SK-N-SH (cell line): ENCODE measurements at regions not wholly inside any gene's neighbourhood (a gene's known extent, or its start where the extent isn't known, plus 50 kb on each side); places are given as distances from the start of the nearest gene placed in this dataset.

ENCODE experiments used
- CTCF ChIA-PET: fragments of 300-600, 350-600 bp; formaldehyde crosslinking; extraction: SDS; loops from one replicate; lab custom pipeline; 2021; lab: Yijun Ruan, JAX
- POLR2A ChIA-PET: fragments of 350-600 bp; sonication (Branson Sonifier 250); formaldehyde crosslinking; extraction: SDS; loops from one replicate; lab custom pipeline; 2020; ENCODE audit warnings: antibody characterized with exemption, inconsistent platforms; lab: Yijun Ruan, JAX
- DNase-seq: peaks from one replicate; pipeline ENCODE4 v3.0.0; 2012
- H2AFZ ChIP-seq: fragments of 200-600 bp; sonication (generic); 2 replicates; pipeline ENCODE4 v1.8.1; 2016; ENCODE audit warnings: antibody characterized with exemption, mild to moderate bottlenecking, low read depth
- H3F3A ChIP-seq: fragments of 200-600 bp; sonication (generic); replicated peaks from 2 replicates; pipeline ENCODE3; 2016; ENCODE audit warnings: antibody characterized with exemption, mild to moderate bottlenecking; ENCODE audit not compliant: insufficient read depth
- H3K27ac ChIP-seq, 2 experiments: fragments of 200-500 bp in 1 of 2; fragments of 200-600 bp in 1 of 2; sonication (Bioruptor generic) in 1 of 2; sonication (generic), shearing (Covaris generic) in 1 of 2; 2 replicates each; pipeline versions ENCODE4 v1.5.1 to v1.6.1; 2014 to 2016; ENCODE audit warnings: low read depth in 2 of 2, inconsistent platforms in 1 of 2, low read length in 1 of 2, mild to moderate bottlenecking in 1 of 2, mixed read lengths in 1 of 2
- H3K27me3 ChIP-seq: fragments of 200-600 bp; sonication (generic), shearing (Covaris generic); 2 replicates; pipeline ENCODE4 v1.6.1; 2016; ENCODE audit warnings: mixed run types; ENCODE audit not compliant: insufficient read depth
- H3K36me3 ChIP-seq, 2 experiments: fragments of 200-500 bp in 1 of 2; fragments of 200-600 bp in 1 of 2; sonication (Bioruptor generic) in 1 of 2; sonication (generic) in 1 of 2; replicated peaks in 1 of 2; 2 replicates each; pipeline versions ENCODE3 to v1.5.1; 2014 to 2016; ENCODE audit warnings: low read length in 1 of 2, mild to moderate bottlenecking in 1 of 2; ENCODE audit not compliant: insufficient read depth in 2 of 2, control insufficient read depth in 1 of 2
- H3K4me1 ChIP-seq, 2 experiments: fragments of 200-500 bp in 1 of 2; fragments of 200-600 bp in 1 of 2; sonication (Bioruptor generic) in 1 of 2; sonication (generic), shearing (Covaris generic) in 1 of 2; 2 replicates each; pipeline versions ENCODE4 v1.5.1 to v1.6.1; 2014 to 2016; ENCODE audit warnings: low read depth in 1 of 2, low read length in 1 of 2, mixed run types in 1 of 2; ENCODE audit not compliant: insufficient read depth in 2 of 2, control insufficient read depth in 1 of 2
- H3K4me2 ChIP-seq: fragments of 200-600 bp; sonication (generic), shearing (Covaris generic); 2 replicates; pipeline ENCODE4 v1.6.1; 2017; ENCODE audit warnings: mixed run types
- H3K4me3 ChIP-seq, 2 experiments: fragments of 200-500 bp in 1 of 2; fragments of 200-600 bp in 1 of 2; sonication (Bioruptor generic) in 1 of 2; sonication (generic), shearing (Covaris generic) in 1 of 2; 2 replicates each; pipeline versions ENCODE4 v1.5.1 to v1.8.1; 2014 to 2016; ENCODE audit warnings: low read depth in 2 of 2, inconsistent platforms in 1 of 2, low read length in 1 of 2, mild to moderate bottlenecking in 1 of 2, mixed read lengths in 1 of 2, moderate library complexity in 1 of 2
- H3K79me2 ChIP-seq: fragments of 200-600 bp; sonication (generic); 2 replicates; pipeline ENCODE4 v1.8.1; 2017; ENCODE audit warnings: mild to moderate bottlenecking; ENCODE audit not compliant: insufficient read depth
- H3K9ac ChIP-seq: fragments of 200-600 bp; sonication (generic); 2 replicates; pipeline ENCODE4 v1.6.1; 2017; ENCODE audit warnings: mixed run types
- H3K9me2 ChIP-seq: fragments of 200-600 bp; sonication (generic); 2 replicates; pipeline ENCODE4 v1.6.1; 2017; ENCODE audit warnings: mixed run types
- H3K9me3 ChIP-seq: fragments of 200-600 bp; sonication (generic); 2 replicates; pipeline ENCODE4 v1.6.1; 2017; ENCODE audit warnings: mixed run types, mild to moderate bottlenecking, moderate library complexity
- H4K20me1 ChIP-seq: fragments of 200-600 bp; sonication (generic); 2 replicates; pipeline ENCODE4 v1.6.1; 2017; ENCODE audit warnings: mild to moderate bottlenecking, mixed run types; ENCODE audit not compliant: insufficient read depth
- CTCF ChIP-seq: fragments of 200-600 bp; sonication (generic); IDR thresholded peaks from 2 replicates; pipeline ENCODE4 v1.6.1; 2017; ENCODE audit warnings: antibody characterized with exemption, mild to moderate bottlenecking, moderate library complexity
- EP300 ChIP-seq, 2 experiments: IDR thresholded peaks; 2 replicates each; pipeline versions ENCODE4 v1.4.0 to v1.6.1; 2012; ENCODE audit warnings: borderline replicate concordance in 1 of 2, low read depth in 1 of 2, low read length in 1 of 2
- EZH2phosphoT487 ChIP-seq: fragments of 200-600 bp; sonication (generic); IDR thresholded peaks from 2 replicates; pipeline ENCODE4 v1.6.1; 2017; ENCODE audit warnings: low read depth, mixed run types, mild to moderate bottlenecking, antibody characterized with exemption, moderate library complexity, borderline replicate concordance
- GABPA ChIP-seq: IDR thresholded peaks from 2 replicates; pipeline ENCODE4 v1.4.0; 2012; ENCODE audit warnings: low read depth, mild to moderate bottlenecking
- GATA2 ChIP-seq: sonication (generic); formaldehyde crosslinking; IDR thresholded peaks from 2 replicates; pipeline ENCODE4 v1.5.0; 2020; ENCODE audit warnings: mild to moderate bottlenecking, missing genetic modification reagents
- MAX ChIP-seq: IDR thresholded peaks from 2 replicates; pipeline ENCODE4 v1.4.0; 2012; ENCODE audit warnings: low read depth
- MEF2A ChIP-seq: IDR thresholded peaks from 2 replicates; pipeline ENCODE4 v1.4.0; 2012; ENCODE audit warnings: low read depth, borderline replicate concordance
- MXI1 ChIP-seq: IDR thresholded peaks from 2 replicates; pipeline ENCODE4 v1.6.1; 2012; ENCODE audit warnings: mild to moderate bottlenecking, low read depth, low read length, improper control_type of control experiment
- NFIC ChIP-seq: IDR thresholded peaks from 2 replicates; pipeline ENCODE4 v1.4.0; 2012; ENCODE audit warnings: borderline replicate concordance
- PBX3 ChIP-seq: IDR thresholded peaks from 2 replicates; pipeline ENCODE4; 2012
- POLR2AphosphoS5 ChIP-seq: IDR thresholded peaks from 2 replicates; pipeline ENCODE4 v1.6.1; 2012; ENCODE audit warnings: low read depth, low read length
- RAD21 ChIP-seq: IDR thresholded peaks from 2 replicates; pipeline ENCODE4 v1.6.1; 2012; ENCODE audit warnings: mild to moderate bottlenecking, low read length
- RCOR1 ChIP-seq: fragments of 150-350 bp; IDR thresholded peaks from 2 replicates; pipeline ENCODE4 v1.6.1; 2017; ENCODE audit warnings: antibody characterized with exemption, low read length
- RFX5 ChIP-seq: IDR thresholded peaks from 2 replicates; pipeline ENCODE4 v1.6.1; 2012; ENCODE audit warnings: mild to moderate bottlenecking, improper control_type of control experiment, low read length
- SIN3A ChIP-seq: IDR thresholded peaks from 2 replicates; pipeline ENCODE4 v1.6.1; 2012; ENCODE audit warnings: low read depth, mild to moderate bottlenecking, low read length, moderate library complexity, borderline replicate concordance
- SMC3 ChIP-seq: IDR thresholded peaks from 2 replicates; pipeline ENCODE4 v1.6.1; 2012; ENCODE audit warnings: low read depth, low read length, improper control_type of control experiment
- TAF1 ChIP-seq: IDR thresholded peaks from 2 replicates; pipeline ENCODE4 v1.6.1; 2012; ENCODE audit warnings: low read depth, mild to moderate bottlenecking, low read length, moderate library complexity, borderline replicate concordance
- TCF12 ChIP-seq: IDR thresholded peaks from 2 replicates; pipeline ENCODE4 v1.4.0; 2012
- YY1 ChIP-seq: IDR thresholded peaks from 2 replicates; pipeline ENCODE4 v1.4.0; 2012; ENCODE audit warnings: low read depth, mild to moderate bottlenecking
- ZBTB33 ChIP-seq: IDR thresholded peaks from 2 replicates; pipeline ENCODE4 v1.4.0; 2012; ENCODE audit warnings: low read depth, borderline replicate concordance
- WGBS: methylation state at CpG from one replicate; pipeline ENCODE4 v1.1.6; 2017; ENCODE audit warnings: low lambda C conversion rate; 5-methylcytosine and 5-hydroxymethylcytosine counted together

- CTCF ChIA-PET = no interaction called here
- H3F3A ChIP-seq = no peaks in the 10 kb centered on the region
- H2AFZ ChIP-seq = no peak overlapping the region
- H4K20me1 ChIP-seq = no peaks in the 10 kb centered on the region
- H3K36me3 ChIP-seq = no peaks in the 10 kb centered on the region
- TF ChIP-seq TCF12 (no peak), YY1 (no peak), EZH2phosphoT487 (no peak), ZBTB33 (no peak)
- TF ChIP-seq, all 33 proteins: peak for 0
- Histone ChIP-seq H3K4me1 (peaks cover 0 to 14% of the 10 kb centered on the region in 2 experiments; a peak in 2 of 4 replicates), H3K79me2 (no peaks in the 10 kb centered on the region), H3K9me2 (no peaks in the 10 kb centered on the region), H3K9ac (no peak overlapping the region), H3K27me3 (no peaks in the 10 kb centered on the region), H3K9me3 (no peaks in the 10 kb centered on the region), H3K27ac (no peak overlapping the region), H3K4me3 (no peak overlapping the region), H3K4me2 (no peak overlapping the region)
- 65% methylated on average over 4 of the region's 4 CpGs for WGBS
- no peak for DNase-seq
- POLR2A ChIA-PET = no interaction called here
Observed at GRCh38 chr6:156391977-156392376, 385.2 kb upstream of the ARID1B start.

- Histone ChIP-seq H3K4me2 (no peak overlapping the region), H3K79me2 (no peaks in the 10 kb centered on the region), H3K9ac (no peak overlapping the region), H3K27me3 (no peaks in the 10 kb centered on the region), H3F3A (no peaks in the 10 kb centered on the region), H3K27ac (peak overlapping the region in 1 of 2 experiments; percentile 39; a peak in 2 of 4 replicates), H3K9me2 (no peaks in the 10 kb centered on the region), H2AFZ (no peak overlapping the region), H3K4me3 (no peak overlapping the region), H3K9me3 (no peaks in the 10 kb centered on the region), H3K36me3 (no peaks in the 10 kb centered on the region), H4K20me1 (no peaks in the 10 kb centered on the region), H3K4me1 (peaks cover 0 to 14% of the 10 kb centered on the region in 2 experiments; a peak in 2 of 4 replicates)
- 43% methylated on average over 4 of the region's 11 CpGs for WGBS
- POLR2A ChIA-PET = no interaction called here
- CTCF ChIA-PET = interaction anchor here (1.0 kb wide), 1 partner anchor 13 kb away, joined by 3 read pairs; no protein-coding TSS in a partner anchor
- DNase-seq = peak; percentile 59
- TF ChIP-seq MEF2A (no peak), RAD21 (peak; percentile 37), POLR2AphosphoS5 (no peak), PBX3 (no peak), RFX5 (no peak), EP300 (IDR thresholded peaks at IDR 0.05; ENCODE audit: borderline replicate concordance in 1 of 2, low read depth in 1 of 2, low read length in 1 of 2) (0 out of 4 replicates have a peak, but pooled peaks of 1 of the 2 experiments have one; percentile 36), MXI1 (no peak), TCF12 (peak; percentile 5; the same call in 1 of the 2 replicates), CTCF (no peak), EZH2phosphoT487 (no peak), MAX (no peak), SMC3 (no peak), SIN3A (no peak), RCOR1 (peak; percentile 97), NFIC (no peak), GABPA (no peak), GATA2 (peak; percentile 76), TAF1 (no peak)
Observed at GRCh38 chr6:156391061-156391672, 386.0 kb upstream of the ARID1B start.
